Hepatocyte (in vitro differentiated cells): ENCODE measurements at regions not wholly inside any gene's neighbourhood (a gene's known extent, or its start where the extent isn't known, plus 50 kb on each side); places are given as distances from the start of the nearest gene placed in this dataset.

Experiments
- DNase-seq: peaks from one replicate; pipeline ENCODE4 v3.0.0-alpha.2; 2016; ENCODE audit warnings: low spot score
- H2AFZ ChIP-seq: fragments of 200-600 bp; sonication (generic); 2 replicates; pipeline ENCODE4 v1.6.0; 2016; ENCODE audit warnings: antibody characterized with exemption, mild to moderate bottlenecking
- H3K27ac ChIP-seq: fragments of 200-600 bp; sonication (generic); 2 replicates; pipeline ENCODE4 v1.5.1; 2016; ENCODE audit warnings: mild to moderate bottlenecking
- H3K27me3 ChIP-seq: fragments of 200-600 bp; sonication (generic); 2 replicates; pipeline ENCODE4 v1.6.1; 2016
- H3K36me3 ChIP-seq: fragments of 200-600 bp; sonication (generic); replicated peaks from 2 replicates; pipeline ENCODE4 v1.5.1; 2016; ENCODE audit warnings: low read depth; ENCODE audit not compliant: insufficient read depth
- H3K4me1 ChIP-seq: fragments of 200-600 bp; sonication (generic); 2 replicates; pipeline ENCODE4 v1.5.1; 2016; ENCODE audit warnings: mild to moderate bottlenecking, moderate library complexity; ENCODE audit not compliant: insufficient read depth
- H3K4me2 ChIP-seq: fragments of 200-600 bp; sonication (generic); 2 replicates; pipeline ENCODE4 v1.6.0; 2016
- H3K4me3 ChIP-seq: fragments of 200-600 bp; sonication (generic); 2 replicates; pipeline ENCODE4 v1.5.1; 2016; ENCODE audit warnings: mild to moderate bottlenecking
- H3K79me2 ChIP-seq: fragments of 200-600 bp; sonication (generic); 2 replicates; pipeline ENCODE4 v1.6.0; 2017; ENCODE audit warnings: mild to moderate bottlenecking
- H3K9me2 ChIP-seq: fragments of 200-600 bp; sonication (generic); replicated peaks from 2 replicates; pipeline ENCODE4 v1.6.0; 2017; ENCODE audit warnings: mild to moderate bottlenecking; ENCODE audit not compliant: insufficient read depth
- H3K9me3 ChIP-seq: fragments of 200-600 bp; sonication (generic); 2 replicates; pipeline ENCODE4 v1.5.1; 2016; ENCODE audit warnings: low read depth, mild to moderate bottlenecking
- H4K20me1 ChIP-seq: fragments of 200-600 bp; sonication (generic); 2 replicates; pipeline ENCODE4 v1.6.0; 2016; ENCODE audit warnings: mild to moderate bottlenecking; ENCODE audit not compliant: insufficient read depth, poor library complexity, severe bottlenecking
- EZH2 ChIP-seq: fragments of 200-600 bp; sonication (generic); IDR thresholded peaks from 2 replicates; pipeline ENCODE4 v1.6.1; 2016; ENCODE audit warnings: antibody characterized with exemption, mild to moderate bottlenecking, borderline replicate concordance
- EZH2phosphoT487 ChIP-seq: fragments of 200-600 bp; sonication (generic); IDR thresholded peaks from one replicate; pipeline ENCODE4 v1.6.1; 2018; ENCODE audit warnings: antibody characterized with exemption, mild to moderate bottlenecking, low read depth, moderate library complexity; ENCODE audit not compliant: unreplicated experiment, severe bottlenecking
- WGBS: methylation state at CpG from one replicate; pipeline ENCODE4 v1.1.6; 2016; ENCODE audit warnings: low lambda C conversion rate; ENCODE audit errors: missing lambda C conversion rate; 5-methylcytosine and 5-hydroxymethylcytosine counted together
- TF ChIP-seq, protein P1 (sequence below): fragments of 200-600 bp; sonication (generic); IDR thresholded peaks from 2 replicates; pipeline ENCODE4 v1.5.1; 2016; ENCODE audit warnings: antibody characterized with exemption, mild to moderate bottlenecking; ENCODE audit not compliant: poor library complexity

DNA sequence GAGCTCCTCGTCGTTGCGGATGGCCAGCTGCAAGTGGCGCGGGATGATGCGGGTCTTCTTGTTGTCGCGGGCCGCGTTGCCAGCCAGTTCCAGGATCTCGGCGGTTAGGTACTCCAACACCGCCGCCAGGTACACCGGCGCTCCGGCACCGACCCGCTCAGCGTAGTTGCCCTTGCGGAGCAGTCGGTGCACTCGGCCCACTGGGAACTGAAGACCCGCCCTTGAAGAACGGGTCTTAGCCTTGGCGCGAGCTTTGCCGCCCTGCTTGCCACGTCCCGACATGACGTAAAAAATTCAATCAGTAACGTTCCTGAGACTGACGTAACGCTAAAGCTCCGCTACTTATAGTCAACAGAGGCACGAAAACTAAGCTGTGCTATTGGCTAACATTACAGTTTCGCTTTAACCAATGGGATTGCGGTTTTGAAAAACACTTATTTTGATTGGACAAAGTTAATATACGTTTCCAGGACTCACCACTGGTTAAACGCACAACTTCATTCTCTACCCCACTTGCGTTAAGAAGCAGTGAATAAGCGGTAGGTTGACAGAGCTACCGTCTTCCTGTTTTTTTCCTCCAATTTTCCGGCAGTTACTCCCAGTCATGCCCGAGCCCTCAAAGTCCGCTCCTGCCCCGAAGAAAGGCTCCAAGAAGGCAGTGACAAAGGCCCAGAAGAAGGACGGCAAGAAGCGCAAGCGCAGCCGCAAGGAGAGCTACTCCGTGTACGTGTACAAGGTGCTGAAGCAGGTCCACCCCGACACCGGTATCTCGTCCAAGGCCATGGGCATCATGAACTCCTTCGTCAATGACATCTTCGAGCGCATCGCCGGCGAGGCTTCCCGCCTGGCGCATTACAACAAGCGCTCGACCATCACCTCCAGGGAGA, 73.9 kb downstream of the OR2B2 start:
- Histone ChIP-seq H3K27me3 (no peaks in the 10 kb centered on the region), H3K9me2 (no peaks in the 10 kb centered on the region), H3K79me2 (peaks cover 46% of the 10 kb centered on the region), H2AFZ (peak overlapping the region; percentile 11), H3K4me1 (peaks cover 11% of the 10 kb centered on the region), H3K27ac (peak overlapping the region; percentile 100), H3K36me3 (no peaks in the 10 kb centered on the region), H3K4me2 (peak overlapping the region; percentile 89), H3K4me3 (peak overlapping the region; percentile 89), H4K20me1 (no peaks in the 10 kb centered on the region), H3K9me3 (no peaks in the 10 kb centered on the region)
- under 1% methylated on average over 66 of the region's 66 CpGs for WGBS
- TF ChIP-seq EZH2phosphoT487 (no peak), EZH2 (no peak)
- DNase-seq: peak; percentile 97

DNA sequence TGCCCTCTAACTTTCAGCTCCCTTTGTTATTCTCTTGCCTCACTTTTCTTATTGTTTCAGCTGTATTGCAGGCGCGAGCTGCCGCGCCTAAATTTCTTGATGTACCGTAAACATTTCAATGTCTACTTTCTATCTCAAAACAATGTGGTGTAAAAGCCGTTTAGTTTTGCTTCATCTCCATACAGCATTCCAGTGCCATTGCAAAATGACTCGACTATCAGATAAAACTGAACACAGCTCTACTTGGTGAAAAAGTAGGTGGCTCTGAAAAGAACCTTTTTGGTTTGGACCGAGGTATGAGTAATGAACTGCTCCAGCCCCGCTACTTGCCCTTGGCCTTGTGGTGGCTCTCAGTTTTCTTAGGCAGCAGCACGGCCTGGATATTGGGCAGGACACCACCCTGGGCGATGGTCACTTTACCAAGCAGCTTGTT, 74.6 kb downstream of the OR2B2 start:
- no peaks in the 10 kb centered on the region for H3K27me3 ChIP-seq
- peak overlapping the region; percentile 79 for H3K4me2 ChIP-seq
- no peak overlapping the region for H2AFZ ChIP-seq
- TF ChIP-seq, protein P1, sequence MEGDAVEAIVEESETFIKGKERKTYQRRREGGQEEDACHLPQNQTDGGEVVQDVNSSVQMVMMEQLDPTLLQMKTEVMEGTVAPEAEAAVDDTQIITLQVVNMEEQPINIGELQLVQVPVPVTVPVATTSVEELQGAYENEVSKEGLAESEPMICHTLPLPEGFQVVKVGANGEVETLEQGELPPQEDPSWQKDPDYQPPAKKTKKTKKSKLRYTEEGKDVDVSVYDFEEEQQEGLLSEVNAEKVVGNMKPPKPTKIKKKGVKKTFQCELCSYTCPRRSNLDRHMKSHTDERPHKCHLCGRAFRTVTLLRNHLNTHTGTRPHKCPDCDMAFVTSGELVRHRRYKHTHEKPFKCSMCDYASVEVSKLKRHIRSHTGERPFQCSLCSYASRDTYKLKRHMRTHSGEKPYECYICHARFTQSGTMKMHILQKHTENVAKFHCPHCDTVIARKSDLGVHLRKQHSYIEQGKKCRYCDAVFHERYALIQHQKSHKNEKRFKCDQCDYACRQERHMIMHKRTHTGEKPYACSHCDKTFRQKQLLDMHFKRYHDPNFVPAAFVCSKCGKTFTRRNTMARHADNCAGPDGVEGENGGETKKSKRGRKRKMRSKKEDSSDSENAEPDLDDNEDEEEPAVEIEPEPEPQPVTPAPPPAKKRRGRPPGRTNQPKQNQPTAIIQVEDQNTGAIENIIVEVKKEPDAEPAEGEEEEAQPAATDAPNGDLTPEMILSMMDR: no peak
- TF ChIP-seq EZH2 (no peak), EZH2phosphoT487 (no peak)
- no peaks in the 10 kb centered on the region for H4K20me1 ChIP-seq
- H3K9me3 ChIP-seq: no peaks in the 10 kb centered on the region
- H3K79me2 ChIP-seq: peaks cover 51% of the 10 kb centered on the region
- peak overlapping the region; percentile 89 for H3K4me3 ChIP-seq
- no peaks in the 10 kb centered on the region for H3K9me2 ChIP-seq
- peaks cover 11% of the 10 kb centered on the region for H3K4me1 ChIP-seq
- under 1% methylated on average over 11 of the region's 11 CpGs for WGBS
- H3K36me3 ChIP-seq: no peaks in the 10 kb centered on the region
- H3K27ac ChIP-seq: peak overlapping the region; percentile 100
- DNase-seq: peak; percentile 38

DNA sequence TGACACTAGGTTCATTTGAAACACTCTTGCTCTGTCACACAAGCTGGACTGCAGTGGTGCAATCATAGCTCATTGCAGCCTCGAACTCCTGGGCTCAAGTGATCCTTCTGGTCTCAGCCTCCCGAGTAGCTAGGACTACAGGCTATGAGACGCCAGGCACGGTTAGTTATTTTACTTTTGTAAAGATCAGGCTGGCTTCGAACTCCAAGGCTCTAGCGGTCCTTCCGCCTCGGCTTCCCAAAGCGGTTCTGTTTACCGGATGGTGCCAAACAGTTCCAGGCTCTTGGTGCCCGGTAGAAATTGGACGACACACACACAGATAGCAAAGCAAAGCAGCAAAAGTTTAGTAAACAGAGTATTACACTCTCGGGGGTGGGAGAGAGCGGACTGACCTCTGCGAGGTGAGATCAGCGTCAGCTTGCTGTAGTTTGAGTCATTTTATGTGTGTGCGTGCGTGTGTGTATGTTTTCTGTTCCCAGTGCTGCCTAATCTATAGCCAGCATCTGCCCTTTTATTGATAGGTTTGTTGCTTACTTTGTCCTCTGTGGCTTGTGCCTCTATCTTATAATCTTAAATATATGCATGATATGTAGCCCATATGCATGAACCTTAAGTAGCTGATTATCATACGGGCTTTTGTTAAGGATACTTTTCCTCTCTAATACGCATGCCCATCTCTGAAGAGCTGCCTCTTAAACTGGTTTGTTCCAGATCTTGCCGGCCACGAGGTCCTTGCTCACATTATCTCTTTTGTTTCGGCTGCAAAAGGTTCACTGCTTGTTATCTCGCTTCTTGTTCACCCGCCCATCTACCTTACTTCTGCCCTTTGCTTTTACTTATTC, 75.2 kb downstream of the OR2B2 start:
- H3K27me3 ChIP-seq: no peaks in the 10 kb centered on the region
- no peaks in the 10 kb centered on the region for H3K9me2 ChIP-seq
- no peaks in the 10 kb centered on the region for H3K9me3 ChIP-seq
- peak overlapping the region; percentile 89 for H3K4me3 ChIP-seq
- TF ChIP-seq EZH2 (no peak), EZH2phosphoT487 (no peak)
- TF ChIP-seq, protein P1: no peak
- no peaks in the 10 kb centered on the region for H3K36me3 ChIP-seq
- peak; percentile 89 for DNase-seq
- WGBS: 1% methylated on average over 25 of the region's 25 CpGs
- no peaks in the 10 kb centered on the region for H4K20me1 ChIP-seq
- H3K27ac ChIP-seq: peak overlapping the region; percentile 100
- H3K4me1 ChIP-seq: peaks cover 13% of the 10 kb centered on the region
- peaks cover 57% of the 10 kb centered on the region for H3K79me2 ChIP-seq
- no peak overlapping the region for H2AFZ ChIP-seq
- peak overlapping the region; percentile 79 for H3K4me2 ChIP-seq
